H1 (cell line): ENCODE measurements at regions not wholly inside any gene's neighbourhood (a gene's known extent, or its start where the extent isn't known, plus 50 kb on each side); places are given as distances from the start of the nearest gene placed in this dataset.

Experiments
- CTCF ChIA-PET: fragments of 300-600 bp; sonication (Branson Sonifier 250); formaldehyde crosslinking; loops from one replicate; lab custom pipeline; 2021; ENCODE audit not compliant: partially characterized antibody; lab: Charles Lee
- POLR2A ChIA-PET: fragments of 300-600 bp; sonication (Branson Sonifier 250); formaldehyde crosslinking; loops from one replicate; lab custom pipeline; 2021; ENCODE audit warnings: inconsistent platforms; ENCODE audit not compliant: partially characterized antibody; lab: Charles Lee
- DNase-seq, 2 experiments: peaks; one replicate each; pipeline versions ENCODE4 v3.0.0 to v3.0.0-alpha.2; 2010 to 2022; ENCODE audit warnings: low spot score in 2 of 2, low read depth in 1 of 2, mixed read lengths in 1 of 2
- FAIRE-seq: peaks from 2 replicates; lab custom pipeline; 2011; peaks lifted over from hg19 to GRCh38; lab: Jason Lieb, UNC
- H2AFZ ChIP-seq: 2 replicates; pipeline ENCODE4 v1.8.1; 2012; ENCODE audit warnings: low read length, inconsistent platforms
- H2AK5ac ChIP-seq: 2 replicates; pipeline ENCODE4 v1.6.1; 2013; ENCODE audit warnings: low read depth, low read length
- H2BK120ac ChIP-seq: replicated peaks from 2 replicates; pipeline ENCODE3; 2013; ENCODE audit warnings: low read depth, low read length, inconsistent platforms
- H2BK12ac ChIP-seq: 2 replicates; pipeline ENCODE4 v1.6.1; 2013; ENCODE audit warnings: low read depth, low read length
- H2BK15ac ChIP-seq: 2 replicates; pipeline ENCODE4 v1.6.1; 2013; ENCODE audit warnings: low read length
- H2BK20ac ChIP-seq: 2 replicates; pipeline ENCODE4 v1.6.1; 2013; ENCODE audit warnings: low read length
- H2BK5ac ChIP-seq: 2 replicates; pipeline ENCODE4 v1.6.1; 2013; ENCODE audit warnings: low read depth, low read length
- H3K14ac ChIP-seq: 2 replicates; pipeline ENCODE4 v1.6.1; 2013; ENCODE audit warnings: inconsistent platforms; ENCODE audit not compliant: insufficient read length
- H3K18ac ChIP-seq: 2 replicates; pipeline ENCODE4 v1.6.1; 2013; ENCODE audit warnings: low read length; ENCODE audit errors: extremely low read depth
- H3K23ac ChIP-seq: 2 replicates; pipeline ENCODE4 v1.6.1; 2013; ENCODE audit warnings: inconsistent platforms; ENCODE audit not compliant: insufficient read length
- H3K23me2 ChIP-seq: 2 replicates; pipeline ENCODE4 v1.6.1; 2013; ENCODE audit warnings: low read depth, low read length
- H3K27ac ChIP-seq: 2 replicates; pipeline ENCODE4 v1.6.1; 2011; ENCODE audit warnings: low read depth, low read length, inconsistent platforms
- H3K27me3 ChIP-seq, 4 experiments: replicated peaks in 1 of 4; 1 replicate in 1 of 4; 2 replicates in 3 of 4; pipeline versions ENCODE4 v1.6.1 to v1.8.1; 2011 to 2013; ENCODE audit warnings: low read length in 3 of 4, mild to moderate bottlenecking in 3 of 4, inconsistent platforms in 2 of 4, mixed read lengths in 2 of 4, moderate library complexity in 1 of 4; ENCODE audit not compliant: control insufficient read depth in 3 of 4, insufficient read depth in 3 of 4; ENCODE audit errors: extremely low read depth in 1 of 4
- H3K36me3 ChIP-seq, 4 experiments: 2 replicates each; pipeline versions ENCODE4 v1.6.1 to v1.8.1; 2011 to 2013; ENCODE audit warnings: mild to moderate bottlenecking in 4 of 4, low read length in 3 of 4, moderate library complexity in 2 of 4, control low read depth in 1 of 4, inconsistent platforms in 1 of 4; ENCODE audit not compliant: insufficient read depth in 4 of 4, control insufficient read depth in 2 of 4
- H3K4ac ChIP-seq: replicated peaks from 2 replicates; pipeline ENCODE3; 2013; ENCODE audit warnings: low read length, low read depth, mixed read lengths, inconsistent platforms; ENCODE audit not compliant: insufficient read length
- H3K4me1 ChIP-seq, 4 experiments: replicated peaks in 1 of 4; 1 replicate in 1 of 4; 2 replicates in 3 of 4; pipeline versions ENCODE4 v1.6.1 to v1.8.1; 2011 to 2013; ENCODE audit warnings: low read length in 3 of 4, inconsistent platforms in 2 of 4, mixed read lengths in 1 of 4; ENCODE audit not compliant: insufficient read depth in 4 of 4, control insufficient read depth in 3 of 4
- H3K4me2 ChIP-seq, 2 experiments: 2 replicates each; pipeline versions ENCODE4 v1.6.1 to v1.8.1; 2011 to 2013; ENCODE audit warnings: low read depth in 2 of 2, low read length in 2 of 2, control low read depth in 1 of 2, inconsistent platforms in 1 of 2, mild to moderate bottlenecking in 1 of 2; ENCODE audit not compliant: insufficient read depth in 1 of 2
- H3K4me3 ChIP-seq, 4 experiments: fragments of 200-600, 300-600 bp in 1 of 4; sonication (generic), shearing (Covaris generic), sonication (Bioruptor Twin) in 1 of 4; 2 replicates each; pipeline versions ENCODE4 v1.5.1 to v1.8.1; 2011 to 2016; ENCODE audit warnings: low read length in 4 of 4, low read depth in 3 of 4, control low read depth in 2 of 4, inconsistent platforms in 2 of 4, mild to moderate bottlenecking in 2 of 4, mixed read lengths in 1 of 4, moderate library complexity in 1 of 4; ENCODE audit not compliant: insufficient read depth in 2 of 4; ENCODE audit errors: extremely low read depth in 1 of 4
- H3K56ac ChIP-seq: replicated peaks from 2 replicates; pipeline ENCODE3; 2013; ENCODE audit warnings: low read depth, mild to moderate bottlenecking, mixed read lengths, low read length, inconsistent platforms; ENCODE audit not compliant: insufficient read length
- H3K79me1 ChIP-seq: 2 replicates; pipeline ENCODE4 v1.6.1; 2013; ENCODE audit warnings: low read depth, low read length, control low read depth
- H3K79me2 ChIP-seq, 2 experiments: 2 replicates each; pipeline versions ENCODE4 v1.6.1 to v1.8.1; 2012 to 2013; ENCODE audit warnings: low read length in 2 of 2, mild to moderate bottlenecking in 2 of 2, inconsistent platforms in 1 of 2; ENCODE audit not compliant: insufficient read depth in 2 of 2, control insufficient read depth in 1 of 2
- H3K9ac ChIP-seq, 4 experiments: replicated peaks in 1 of 4; 1 replicate in 1 of 4; 2 replicates in 3 of 4; pipeline versions ENCODE4 v1.6.1 to v1.8.1; 2011 to 2013; ENCODE audit warnings: low read depth in 3 of 4, low read length in 3 of 4, control low read depth in 2 of 4, mild to moderate bottlenecking in 2 of 4, moderate library complexity in 2 of 4, inconsistent platforms in 1 of 4; ENCODE audit errors: extremely low read depth in 1 of 4
- H3K9me3 ChIP-seq, 2 experiments: 2 replicates each; pipeline versions ENCODE4 v1.6.1 to v1.8.1; 2012 to 2013; ENCODE audit warnings: mild to moderate bottlenecking in 2 of 2, moderate library complexity in 2 of 2, control low read depth in 1 of 2, inconsistent platforms in 1 of 2, low read depth in 1 of 2, low read length in 1 of 2, mixed read lengths in 1 of 2; ENCODE audit not compliant: insufficient read depth in 2 of 2
- H4K20me1 ChIP-seq, 2 experiments: replicated peaks in 1 of 2; 2 replicates each; pipeline versions ENCODE3 to v1.8.1; 2011 to 2013; ENCODE audit warnings: inconsistent platforms in 2 of 2, low read length in 2 of 2, mild to moderate bottlenecking in 1 of 2; ENCODE audit not compliant: insufficient read depth in 2 of 2, control insufficient read depth in 1 of 2
- H4K5ac ChIP-seq: 2 replicates; pipeline ENCODE4 v1.6.1; 2013; ENCODE audit warnings: low read length, low read depth, mixed read lengths, inconsistent platforms; ENCODE audit not compliant: insufficient read length
- H4K8ac ChIP-seq: 2 replicates; pipeline ENCODE4 v1.8.0; 2013; ENCODE audit warnings: mild to moderate bottlenecking, moderate library complexity, low read length, inconsistent platforms; ENCODE audit not compliant: insufficient read depth; ENCODE audit errors: extremely low read depth
- H4K91ac ChIP-seq: replicated peaks from 2 replicates; pipeline ENCODE3; 2013; ENCODE audit warnings: low read length, mixed read lengths, inconsistent platforms; ENCODE audit not compliant: insufficient read length
- CHD1 ChIP-seq: IDR thresholded peaks from 2 replicates; pipeline ENCODE4 v1.6.1; 2012; ENCODE audit warnings: low read depth, low read length, improper control_type of control experiment
- CREB1 ChIP-seq: IDR thresholded peaks from 2 replicates; pipeline ENCODE4 v1.6.1; 2012; ENCODE audit warnings: inconsistent platforms
- EGR1 ChIP-seq: IDR thresholded peaks from 2 replicates; pipeline ENCODE4 v1.6.1; 2011; ENCODE audit warnings: low read depth, low read length, borderline replicate concordance
- EP300 ChIP-seq, 2 experiments: IDR thresholded peaks; 1 replicate in 1 of 2; 2 replicates in 1 of 2; pipeline ENCODE4 v1.6.1; 2011 to 2012; ENCODE audit warnings: low read depth in 2 of 2, low read length in 2 of 2, mild to moderate bottlenecking in 2 of 2, borderline replicate concordance in 1 of 2, inconsistent platforms in 1 of 2, moderate library complexity in 1 of 2
- MAFK ChIP-seq: IDR thresholded peaks from 2 replicates; pipeline ENCODE4 v1.6.1; 2012; ENCODE audit warnings: low read depth, mild to moderate bottlenecking, improper control_type of control experiment, low read length
- RBBP5 ChIP-seq: IDR thresholded peaks from 2 replicates; pipeline ENCODE4 v1.7.1; 2012; ENCODE audit warnings: low read depth, mild to moderate bottlenecking, inconsistent platforms, low read length, moderate library complexity, borderline replicate concordance
- RXRA ChIP-seq: IDR thresholded peaks from 2 replicates; pipeline ENCODE4 v1.6.1; 2011; ENCODE audit warnings: low read depth, mild to moderate bottlenecking, low read length, moderate library complexity; ENCODE audit not compliant: insufficient read depth
- SIN3A ChIP-seq, 2 experiments: IDR thresholded peaks in 1 of 2; conservative IDR thresholded peaks in 1 of 2; 2 replicates each; pipeline ENCODE4 v1.6.1; 2011 to 2012; ENCODE audit warnings: low read length in 2 of 2, improper control_type of control experiment in 1 of 2, low read depth in 1 of 2, mild to moderate bottlenecking in 1 of 2
- TBP ChIP-seq: IDR thresholded peaks from 2 replicates; pipeline ENCODE4 v1.6.1; 2011; ENCODE audit warnings: low read depth, low read length, improper control_type of control experiment
- TEAD4 ChIP-seq: IDR thresholded peaks from 2 replicates; pipeline ENCODE4 v1.6.1; 2012; ENCODE audit warnings: low read depth, low read length, inconsistent platforms, mixed read lengths
- WGBS, 2 experiments: shearing (Covaris generic) in 1 of 2; methylation state at CpG; one replicate each; pipeline versions ENCODE4 v1.1.6 to v1.1.7; 2013 to 2015; ENCODE audit warnings: low lambda C conversion rate in 2 of 2, mixed read lengths in 2 of 2, inconsistent platforms in 1 of 2, low coverage in 1 of 2, missing lambda C conversion rate in 1 of 2; ENCODE audit not compliant: insufficient replicate concordance in 2 of 2, insufficient coverage in 1 of 2, insufficient read length in 1 of 2; ENCODE audit errors: extremely low coverage in 1 of 2, missing lambda C conversion rate in 1 of 2; 5-methylcytosine and 5-hydroxymethylcytosine counted together
- TF ChIP-seq, protein P1 (sequence below): IDR thresholded peaks from 2 replicates; pipeline ENCODE4 v1.6.1; 2011; ENCODE audit warnings: low read length, improper control_type of control experiment
- TF ChIP-seq, protein P2 (sequence below): IDR thresholded peaks from 2 replicates; pipeline ENCODE4 v1.6.1; 2012; ENCODE audit warnings: inconsistent platforms
- TF ChIP-seq, protein P3 (sequence below): IDR thresholded peaks from 2 replicates; pipeline ENCODE4 v1.6.1; 2012; ENCODE audit warnings: inconsistent platforms

DNA sequence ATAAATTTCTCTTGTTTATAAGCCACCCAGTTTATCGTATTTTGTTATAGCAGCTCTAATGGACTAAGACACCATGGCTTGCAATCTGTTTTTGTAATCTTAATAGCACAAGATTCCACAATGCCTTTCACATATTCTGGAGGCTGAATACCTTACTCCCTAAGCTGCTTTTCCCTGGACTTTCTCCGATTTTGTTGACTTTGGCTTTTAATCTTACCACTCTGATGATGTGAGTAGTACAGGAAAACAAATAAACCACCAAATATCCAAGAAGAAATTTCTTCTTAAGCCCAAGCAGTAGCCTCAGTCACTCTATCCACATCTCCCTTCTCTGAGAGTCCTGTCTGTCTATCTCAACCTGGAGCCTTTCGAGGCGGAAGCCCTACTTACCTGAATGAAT is 838.6 kb downstream of the LTN1 start:
- H2AFZ ChIP-seq, result no peak overlapping the region
- H3K4me2 ChIP-seq, result no peak overlapping the region
- DNase-seq, result no peak
- no peak overlapping the region for H3K9ac ChIP-seq
- H3K9me3 ChIP-seq, result no peaks in the 10 kb centered on the region
- no peak for TF ChIP-seq EGR1
- TF ChIP-seq SIN3A (conservative IDR thresholded peaks at IDR 0.05 in 1 of 2, IDR thresholded peaks at IDR 0.05 in 1 of 2; ENCODE audit: low read depth in 1 of 2, low read length in 2 of 2), result no peak
- TF ChIP-seq, protein P1, sequence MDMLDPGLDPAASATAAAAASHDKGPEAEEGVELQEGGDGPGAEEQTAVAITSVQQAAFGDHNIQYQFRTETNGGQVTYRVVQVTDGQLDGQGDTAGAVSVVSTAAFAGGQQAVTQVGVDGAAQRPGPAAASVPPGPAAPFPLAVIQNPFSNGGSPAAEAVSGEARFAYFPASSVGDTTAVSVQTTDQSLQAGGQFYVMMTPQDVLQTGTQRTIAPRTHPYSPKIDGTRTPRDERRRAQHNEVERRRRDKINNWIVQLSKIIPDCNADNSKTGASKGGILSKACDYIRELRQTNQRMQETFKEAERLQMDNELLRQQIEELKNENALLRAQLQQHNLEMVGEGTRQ, result no peak
- no peak for TF ChIP-seq RXRA
- TF ChIP-seq, protein P2, sequence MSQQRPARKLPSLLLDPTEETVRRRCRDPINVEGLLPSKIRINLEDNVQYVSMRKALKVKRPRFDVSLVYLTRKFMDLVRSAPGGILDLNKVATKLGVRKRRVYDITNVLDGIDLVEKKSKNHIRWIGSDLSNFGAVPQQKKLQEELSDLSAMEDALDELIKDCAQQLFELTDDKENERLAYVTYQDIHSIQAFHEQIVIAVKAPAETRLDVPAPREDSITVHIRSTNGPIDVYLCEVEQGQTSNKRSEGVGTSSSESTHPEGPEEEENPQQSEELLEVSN, result no peak
- TF ChIP-seq, protein P3, sequence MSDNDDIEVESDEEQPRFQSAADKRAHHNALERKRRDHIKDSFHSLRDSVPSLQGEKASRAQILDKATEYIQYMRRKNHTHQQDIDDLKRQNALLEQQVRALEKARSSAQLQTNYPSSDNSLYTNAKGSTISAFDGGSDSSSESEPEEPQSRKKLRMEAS, result no peak
- no peak for TF ChIP-seq MAFK
- TF ChIP-seq CHD1, result no peak
- no peak for TF ChIP-seq TEAD4
- no peak for TF ChIP-seq RBBP5
- TF ChIP-seq CREB1, result no peak
- no peak for TF ChIP-seq TBP
- no peak for TF ChIP-seq EP300 (IDR thresholded peaks at IDR 0.05; ENCODE audit: borderline replicate concordance in 1 of 2, low read depth in 2 of 2, low read length in 2 of 2)
- no peaks in the 10 kb centered on the region for H3K23me2 ChIP-seq
- H4K20me1 ChIP-seq, result no peaks in the 10 kb centered on the region
- H3K36me3 ChIP-seq, result no peaks in the 10 kb centered on the region
- H3K56ac ChIP-seq, result no peak overlapping the region
- H3K14ac ChIP-seq, result no peak overlapping the region
- FAIRE-seq, result no peak
- CTCF ChIA-PET, result no interaction called here
- no peak overlapping the region for H2BK5ac ChIP-seq
- no peaks in the 10 kb centered on the region for H3K4me1 ChIP-seq
- no peak overlapping the region for H2BK15ac ChIP-seq
- H3K27ac ChIP-seq, result no peak overlapping the region
- H3K18ac ChIP-seq, result no peak overlapping the region
- no peak overlapping the region for H4K91ac ChIP-seq
- H4K8ac ChIP-seq, result no peak overlapping the region
- H2AK5ac ChIP-seq, result no peak overlapping the region
- H3K4me3 ChIP-seq, result no peak overlapping the region
- POLR2A ChIA-PET, result no interaction called here
- H3K79me2 ChIP-seq, result no peaks in the 10 kb centered on the region
- H2BK12ac ChIP-seq, result no peak overlapping the region
- H2BK120ac ChIP-seq, result no peak overlapping the region
- no peak overlapping the region for H3K4ac ChIP-seq
- H2BK20ac ChIP-seq, result no peak overlapping the region
- H3K79me1 ChIP-seq, result no peaks in the 10 kb centered on the region
- no peaks in the 10 kb centered on the region for H3K27me3 ChIP-seq
- H4K5ac ChIP-seq, result no peak overlapping the region
- no peak overlapping the region for H3K23ac ChIP-seq
- 70% methylated on average over 4 of the region's 4 CpGs; no CpG with 5 or more reads in 1 of the 2 experiments for WGBS, 2 experiments
